ENCODE measurements at regions not wholly inside any gene's neighbourhood (a gene's known extent, or its start where the extent isn't known, plus 50 kb on each side); places are given as distances from the start of the nearest gene placed in this dataset.

DNA sequence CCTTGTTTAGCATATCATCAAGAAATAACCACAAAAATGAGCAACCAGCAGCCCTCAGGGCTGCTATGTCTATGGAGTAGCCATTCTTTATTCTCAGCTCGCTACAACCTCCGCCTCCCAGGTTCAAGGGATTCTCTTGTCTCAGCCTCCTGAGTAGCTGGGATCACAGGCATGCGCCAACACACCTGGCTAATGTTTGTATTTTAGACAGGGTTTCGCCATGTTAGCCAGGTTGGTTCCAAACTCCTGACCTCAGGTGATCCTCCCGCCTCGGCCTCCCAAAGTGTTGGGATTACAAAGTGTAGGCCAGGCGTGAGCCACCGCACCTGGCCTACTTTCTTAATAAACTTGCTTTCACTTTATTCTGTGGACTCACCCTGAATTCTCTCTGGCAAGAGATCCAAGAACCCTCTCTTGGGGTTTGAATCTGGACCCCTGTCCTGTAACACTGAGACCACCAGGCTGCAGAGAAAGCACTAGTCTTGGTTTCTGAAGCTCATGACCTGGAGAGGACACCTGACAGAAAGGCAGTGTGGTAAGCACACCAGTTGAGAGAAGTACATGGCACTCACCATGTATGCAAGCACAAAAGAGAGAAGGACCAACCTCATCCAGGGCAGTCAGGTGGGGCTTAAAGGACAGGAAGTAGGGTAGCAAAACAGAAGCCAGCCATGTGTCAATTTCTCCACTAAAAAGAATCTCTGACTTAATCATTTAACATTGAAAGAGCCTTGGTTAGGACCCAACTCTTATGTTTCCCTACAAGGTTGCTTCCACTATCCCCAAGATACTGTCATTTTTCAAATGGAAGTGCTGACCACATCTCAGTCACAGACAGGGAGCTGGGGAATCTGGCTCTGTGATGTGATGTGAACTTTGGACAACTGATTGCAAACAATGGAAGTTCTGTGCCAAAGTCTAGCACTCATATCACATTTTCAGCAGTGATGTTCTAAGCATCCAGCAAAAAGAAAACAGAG is 97.4 kb upstream of the DST start:
- 96% methylated on average over 8 of the region's 8 CpGs for WGBS, 2 donors
- intact Hi-C loops (cut with DNase I): no loop called here
- no peak for DNase-seq
- TF ChIP-seq CTCF (IDR thresholded peaks at IDR 0.05) (no peak), POLR2A (IDR thresholded peaks at IDR 0.05) (no peak)
- Histone ChIP-seq H3K9me3 (no peaks in the 10 kb centered on the region), H3K36me3 (no peaks in the 10 kb centered on the region), H3K27me3 (no peaks in the 10 kb centered on the region), H3K27ac (no peak overlapping the region), H3K4me3 (replicated peaks in 1 of 3) (no peak overlapping the region), H3K4me1 (no peaks in the 10 kb centered on the region)

- H3K4me3 ChIP-seq (replicated peaks in 1 of 3): no peak overlapping the region
- no peaks in the 10 kb centered on the region for H3K9me3 ChIP-seq
- no peaks in the 10 kb centered on the region for H3K4me1 ChIP-seq
- intact Hi-C loops (cut with DNase I): no loop called here
- H3K36me3 ChIP-seq: no peaks in the 10 kb centered on the region
- H3K27ac ChIP-seq: no peak overlapping the region
- WGBS, 2 donors: 96% methylated on average over 4 of the region's 4 CpGs
- TF ChIP-seq POLR2A (IDR thresholded peaks at IDR 0.05) (no peak), CTCF (IDR thresholded peaks at IDR 0.05) (no peak)
- DNase-seq: no peak
- no peaks in the 10 kb centered on the region for H3K27me3 ChIP-seq
Measured at GRCh38 chr6:56736804-56737203, 94.1 kb upstream of the DST start.

GRCh38 chr6:56734335-56734734 is 91.6 kb upstream of the DST start:
- TF ChIP-seq CTCF (IDR thresholded peaks at IDR 0.05) (no peak), POLR2A (IDR thresholded peaks at IDR 0.05) (no peak)
- Histone ChIP-seq H3K27ac (no peak overlapping the region), H3K27me3 (no peaks in the 10 kb centered on the region), H3K36me3 (no peaks in the 10 kb centered on the region), H3K9me3 (no peaks in the 10 kb centered on the region), H3K4me3 (replicated peaks in 1 of 3) (no peak overlapping the region), H3K4me1 (no peaks in the 10 kb centered on the region)
- no peak for DNase-seq
- intact Hi-C loops (cut with DNase I): no loop called here
- WGBS, 2 donors: 86 to 91% methylated on average over 2 of the region's 2 CpGs

GRCh38 chr6:56733211-56733697 is 90.6 kb upstream of the DST start:
- no peak overlapping the region for H3K27ac ChIP-seq
- no peaks in the 10 kb centered on the region for H3K4me1 ChIP-seq
- TF ChIP-seq POLR2A (IDR thresholded peaks at IDR 0.05) (no peak), CTCF (IDR thresholded peaks at IDR 0.05) (no peak)
- DNase-seq: no peak
- no peaks in the 10 kb centered on the region for H3K36me3 ChIP-seq
- H3K9me3 ChIP-seq: no peaks in the 10 kb centered on the region
- no peaks in the 10 kb centered on the region for H3K27me3 ChIP-seq
- intact Hi-C loops (cut with DNase I): no loop called here
- 98% methylated on average over 1 of the region's 1 CpG for whole genome bisulfite sequencing, 2 donors
- H3K4me3 ChIP-seq (replicated peaks in 1 of 3): no peak overlapping the region

- no peak for TF ChIP-seq POLR2A (IDR thresholded peaks at IDR 0.05)
- TF ChIP-seq CTCF (IDR thresholded peaks at IDR 0.05): no peak
- DNase-seq: no peak
- WGBS, 2 donors: 88% methylated on average over 4 of the region's 4 CpGs
- Histone ChIP-seq H3K27ac (no peak overlapping the region), H3K27me3 (no peaks in the 10 kb centered on the region), H3K4me3 (replicated peaks in 1 of 3) (no peak overlapping the region), H3K4me1 (no peaks in the 10 kb centered on the region), H3K36me3 (no peaks in the 10 kb centered on the region), H3K9me3 (no peaks in the 10 kb centered on the region)
- intact Hi-C loops (cut with DNase I): no loop called here
Measured at GRCh38 chr6:56732517-56732916, 89.8 kb upstream of the DST start.

All from thyroid gland (tissue), 4 donors.